Activated CD4-positive, alpha-beta T cell treated with anti-CD3 and anti-CD28 coated beads for 24 hours (primary cell): ENCODE measurements at regions not wholly inside any gene's neighbourhood (a gene's known extent, or its start where the extent isn't known, plus 50 kb on each side); places are given as distances from the start of the nearest gene placed in this dataset.
"Not testable (repeated sequence)": the region's sequence is repeated elsewhere in the genome, so short reads cannot be mapped to it uniquely, and the experiment has no call there.

Experiments
- DNase-seq, 2 donors: peaks; one replicate each; pipeline ENCODE4 v3.0.0-alpha.2; 2020; ENCODE audit warnings: low read depth in 2 of 2

GRCh38 chr3:59257506-59257905 is 207.7 kb upstream of the CFAP20DC start:
- DNase-seq: no peak

- no peak for DNase-seq
Measured at GRCh38 chr3:59256230-59256629, 206.4 kb upstream of the CFAP20DC start.

- no peak for DNase-seq
Measured at GRCh38 chr3:59254976-59255375, 205.2 kb upstream of the CFAP20DC start.

- DNase-seq: no peak
Measured at GRCh38 chr3:59254433-59254832, 204.6 kb upstream of the CFAP20DC start.

- DNase-seq: no peak
Measured at GRCh38 chr3:59253523-59253922, 203.7 kb upstream of the CFAP20DC start.

GRCh38 chr3:59251869-59252268 is 202.0 kb upstream of the CFAP20DC start:
- no peak for DNase-seq

- no peak for DNase-seq
Measured at GRCh38 chr3:59250600-59250999, 200.8 kb upstream of the CFAP20DC start.

GRCh38 chr3:59249698-59250361 is 200.0 kb upstream of the CFAP20DC start:
- DNase-seq: no peak

GRCh38 chr3:59249004-59249403 is 199.2 kb upstream of the CFAP20DC start:
- DNase-seq: no peak

- DNase-seq: no peak
Measured at GRCh38 chr3:59247402-59247841, 197.6 kb upstream of the CFAP20DC start.

- DNase-seq: no peak
Measured at GRCh38 chr3:59246719-59247401, 197.0 kb upstream of the CFAP20DC start.

- DNase-seq: no peak
Measured at GRCh38 chr3:59245859-59246501, 196.2 kb upstream of the CFAP20DC start.

- no peak for DNase-seq
Measured at GRCh38 chr3:59245300-59245858, 195.6 kb upstream of the CFAP20DC start.

- DNase-seq: no peak
Measured at GRCh38 chr3:59244343-59244742, 194.5 kb upstream of the CFAP20DC start.

- no peak for DNase-seq
Measured at GRCh38 chr3:59243476-59243875, 193.7 kb upstream of the CFAP20DC start.

- DNase-seq: no peak
Measured at GRCh38 chr3:59240666-59241255, 190.9 kb upstream of the CFAP20DC start.

- no peak for DNase-seq
Measured at GRCh38 chr3:59237121-59237520, 187.3 kb upstream of the CFAP20DC start.

GRCh38 chr3:59235634-59236012 is 185.8 kb upstream of the CFAP20DC start:
- no peak for DNase-seq

GRCh38 chr3:59234884-59235633 is 185.2 kb upstream of the CFAP20DC start:
- no peak for DNase-seq

GRCh38 chr3:59230379-59230778 is 180.6 kb upstream of the CFAP20DC start:
- DNase-seq: not testable (repeated sequence)

- DNase-seq: no peak
Measured at GRCh38 chr3:59213860-59214259, 164.0 kb upstream of the CFAP20DC start.
